ENCODE measurements at regions not wholly inside any gene's neighbourhood (a gene's known extent, or its start where the extent isn't known, plus 50 kb on each side); places are given as distances from the start of the nearest gene placed in this dataset.

DNA sequence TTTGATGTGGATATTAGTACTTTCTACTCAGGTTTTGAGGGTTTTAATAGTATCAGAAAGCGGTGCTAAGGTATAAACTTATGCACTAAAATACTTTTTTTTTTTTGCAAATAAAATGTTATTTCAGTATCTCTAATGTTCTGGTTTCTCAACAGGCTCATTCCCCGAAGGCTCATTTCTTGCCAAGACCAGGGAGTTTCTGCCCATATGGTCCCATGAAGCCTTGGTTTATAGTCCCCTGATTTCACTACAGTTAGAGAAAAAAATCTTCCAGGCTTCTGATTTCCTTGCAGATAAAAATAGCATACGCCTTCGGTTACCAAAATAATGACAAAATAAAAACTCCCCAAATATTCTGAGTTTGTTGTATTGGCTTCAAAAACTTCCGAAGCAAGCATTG is 814.2 kb upstream of the PABPC4L start:
- no peak for TF ChIP-seq POLR2AphosphoS5 (IDR thresholded peaks at IDR 0.05)
- TF ChIP-seq EP300 (IDR thresholded peaks at IDR 0.05), result no peak
- TF ChIP-seq POLR2A (IDR thresholded peaks at IDR 0.05), result no peak

Measured in upper lobe of left lung (tissue), 4 donors.